HCT116 (cell line): ENCODE measurements at regions not wholly inside any gene's neighbourhood (a gene's known extent, or its start where the extent isn't known, plus 50 kb on each side); places are given as distances from the start of the nearest gene placed in this dataset.

ENCODE experiments used
- ATAC-seq: fragments of 200-7000 bp; cut with Tn5 transposase; 2 replicates; pipeline ENCODE4 v1.9.1; 2020; ENCODE audit warnings: mild to moderate bottlenecking, moderate library complexity
- BruUV-seq: library from RNA; stranded (reverse); fragments of 400-500 nt; replicated peaks from 2 replicates; lab custom pipeline; 2021; lab: Mats Ljungman, UMichigan
- CTCF ChIA-PET: fragments of 300-600 bp; sonication (Branson Sonifier 250); formaldehyde crosslinking; loops from one replicate; lab custom pipeline; 2021; ENCODE audit warnings: antibody characterized with exemption; lab: Charles Lee
- POLR2A ChIA-PET: fragments of 300-600, 350-600 bp; sonication (Branson Sonifier 250); formaldehyde crosslinking; loops from one replicate; lab custom pipeline; 2021; ENCODE audit warnings: antibody characterized with exemption; lab: Charles Lee
- RAD21 ChIA-PET, 2 experiments: fragments of 300-600 bp; sonication (Branson Sonifier 250); formaldehyde crosslinking; loops; one replicate each; lab custom pipeline; 2023; ENCODE audit warnings: low total read pairs in 2 of 2; ENCODE audit not compliant: uncharacterized antibody in 2 of 2, unreplicated experiment in 2 of 2, low non-redundant PET in 1 of 2; lab: Charles Lee
- DNase-seq: peaks from one replicate; pipeline ENCODE4 v3.0.0-alpha.2; 2010; ENCODE audit warnings: low read depth, low spot score
- H2AFZ ChIP-seq: fragments of 200-600 bp; shearing (Covaris generic), sonication (generic); 2 replicates; pipeline ENCODE4 v1.6.1; 2017; ENCODE audit warnings: low read depth, mixed run types, mixed read lengths, antibody characterized with exemption, low read length; ENCODE audit not compliant: poor library complexity, severe bottlenecking
- H3K27ac ChIP-seq: 2 replicates; pipeline ENCODE4 v1.5.1; 2012; ENCODE audit warnings: low read depth, low read length
- H3K27me3 ChIP-seq: fragments of 200-600 bp; sonication (generic); 2 replicates; pipeline ENCODE4 v1.6.1; 2016; ENCODE audit warnings: mixed run types, low read length, mixed read lengths; ENCODE audit not compliant: insufficient read depth
- H3K36me3 ChIP-seq, 2 experiments: fragments of 200-500 bp in 1 of 2; fragments of 200-600 bp in 1 of 2; sonication (Bioruptor generic) in 1 of 2; sonication (generic) in 1 of 2; 2 replicates each; pipeline versions ENCODE4 v1.5.1 to v1.6.1; 2014 to 2016; ENCODE audit warnings: low read length in 2 of 2, inconsistent platforms in 1 of 2, mixed read lengths in 1 of 2, mixed run types in 1 of 2; ENCODE audit not compliant: insufficient read depth in 2 of 2, control insufficient read depth in 1 of 2
- H3K4me1 ChIP-seq, 2 experiments: fragments of 200-600 bp in 1 of 2; sonication (generic) in 1 of 2; 2 replicates each; pipeline versions ENCODE4 v1.5.1 to v1.6.1; 2012 to 2017; ENCODE audit warnings: low read length in 2 of 2, inconsistent platforms in 1 of 2, mild to moderate bottlenecking in 1 of 2, mixed read lengths in 1 of 2, mixed run types in 1 of 2, moderate library complexity in 1 of 2; ENCODE audit not compliant: insufficient read depth in 2 of 2, control insufficient read depth in 1 of 2
- H3K4me2 ChIP-seq: fragments of 200-600 bp; sonication (generic); 2 replicates; pipeline ENCODE4 v1.6.1; 2017; ENCODE audit warnings: mixed run types, low read length, mixed read lengths
- H3K4me3 ChIP-seq, 2 experiments: fragments of 200-600 bp in 1 of 2; sonication (generic) in 1 of 2; replicated peaks in 1 of 2; 2 replicates each; pipeline ENCODE4 v1.5.1; 2011 to 2016; ENCODE audit warnings: low read length in 2 of 2, control low read depth in 1 of 2, low read depth in 1 of 2, mild to moderate bottlenecking in 1 of 2, mixed read lengths in 1 of 2, mixed run types in 1 of 2
- H3K79me2 ChIP-seq: fragments of 200-600 bp; sonication (generic); 2 replicates; pipeline ENCODE4 v1.6.1; 2017; ENCODE audit warnings: mild to moderate bottlenecking, mixed run types, low read length, moderate library complexity, mixed read lengths; ENCODE audit not compliant: insufficient read depth
- H3K9ac ChIP-seq: fragments of 200-600 bp; sonication (generic); 2 replicates; pipeline ENCODE4 v1.6.1; 2016; ENCODE audit warnings: low read length, mixed read lengths
- H3K9me2 ChIP-seq: fragments of 200-600 bp; sonication (generic), shearing (Covaris generic); 2 replicates; pipeline ENCODE4 v1.6.1; 2017; ENCODE audit warnings: mixed run types, mild to moderate bottlenecking, moderate library complexity; ENCODE audit not compliant: insufficient read depth
- H3K9me3 ChIP-seq, 2 experiments: fragments of 200-500 bp in 1 of 2; fragments of 200-600 bp in 1 of 2; sonication (Bioruptor generic) in 1 of 2; sonication (generic) in 1 of 2; 2 replicates each; pipeline ENCODE4 v1.6.1; 2014 to 2017; ENCODE audit warnings: low read length in 2 of 2, mixed read lengths in 2 of 2, inconsistent platforms in 1 of 2, low read depth in 1 of 2, mild to moderate bottlenecking in 1 of 2, mixed run types in 1 of 2, moderate library complexity in 1 of 2; ENCODE audit not compliant: control insufficient read depth in 1 of 2, insufficient read depth in 1 of 2
- H4K20me1 ChIP-seq: fragments of 200-600 bp; sonication (generic), shearing (Covaris generic); 2 replicates; pipeline ENCODE4 v1.6.1; 2017; ENCODE audit warnings: mixed run types, mild to moderate bottlenecking, moderate library complexity; ENCODE audit not compliant: insufficient read depth
- CBX3 ChIP-seq: IDR thresholded peaks from 2 replicates; pipeline ENCODE4 v1.6.1; 2012; ENCODE audit warnings: low read depth
- CEBPB ChIP-seq: IDR thresholded peaks from 2 replicates; pipeline ENCODE4 v1.6.1; 2012; ENCODE audit warnings: low read depth
- EGR1 ChIP-seq: IDR thresholded peaks from 2 replicates; pipeline ENCODE4 v1.6.1; 2012; ENCODE audit warnings: low read depth
- ELF1 ChIP-seq: IDR thresholded peaks from 2 replicates; pipeline ENCODE4 v1.6.1; 2012; ENCODE audit warnings: low read depth, borderline replicate concordance
- FOSL1 ChIP-seq: IDR thresholded peaks from 2 replicates; pipeline ENCODE4 v1.6.1; 2012; ENCODE audit warnings: low read depth
- JUND ChIP-seq: IDR thresholded peaks from 2 replicates; pipeline ENCODE4 v1.6.1; 2012
- MAX ChIP-seq: IDR thresholded peaks from 2 replicates; pipeline ENCODE4 v1.6.1; 2012
- POLR2AphosphoS5 ChIP-seq: IDR thresholded peaks from 2 replicates; pipeline ENCODE4 v1.6.1; 2011; ENCODE audit warnings: mild to moderate bottlenecking, low read depth, low read length, moderate library complexity
- SRF ChIP-seq: IDR thresholded peaks from 2 replicates; pipeline ENCODE4 v1.6.1; 2012; ENCODE audit warnings: low read depth
- TCF7L2 ChIP-seq: IDR thresholded peaks from 2 replicates; pipeline ENCODE4 v1.7.0; 2011; ENCODE audit warnings: borderline replicate concordance, inconsistent platforms; ENCODE audit not compliant: insufficient read depth, insufficient read length; ENCODE audit errors: extremely low read depth
- YY1 ChIP-seq: IDR thresholded peaks from 2 replicates; pipeline ENCODE4 v1.6.1; 2011; ENCODE audit warnings: low read length, low read depth, moderate library complexity, mild to moderate bottlenecking; ENCODE audit not compliant: insufficient replicate concordance; ENCODE audit errors: extremely low read depth
- intact Hi-C: fragments of 100-400 bp; cut with micrococcal nuclease; formaldehyde crosslinking; loops from 2 replicates; pipeline ENCODE4 v1.10.0; 2022
- TF ChIP-seq, protein P1 (sequence below): IDR thresholded peaks from 2 replicates; pipeline ENCODE4 v1.6.1; 2012
- TF ChIP-seq, protein P2 (sequence below), 3 experiments: fragments of 200-600 bp in 1 of 3; sonication (generic) in 1 of 3; IDR thresholded peaks in 2 of 3; conservative IDR thresholded peaks in 1 of 3; 2 replicates each; pipeline ENCODE4 v1.5.1; 2012 to 2017; ENCODE audit warnings: low read depth in 2 of 3, low read length in 2 of 3, antibody characterized with exemption in 1 of 3, borderline replicate concordance in 1 of 3, control low read depth in 1 of 3, mild to moderate bottlenecking in 1 of 3, mixed read lengths in 1 of 3, mixed run types in 1 of 3, moderate library complexity in 1 of 3; ENCODE audit not compliant: insufficient read depth in 1 of 3

DNA sequence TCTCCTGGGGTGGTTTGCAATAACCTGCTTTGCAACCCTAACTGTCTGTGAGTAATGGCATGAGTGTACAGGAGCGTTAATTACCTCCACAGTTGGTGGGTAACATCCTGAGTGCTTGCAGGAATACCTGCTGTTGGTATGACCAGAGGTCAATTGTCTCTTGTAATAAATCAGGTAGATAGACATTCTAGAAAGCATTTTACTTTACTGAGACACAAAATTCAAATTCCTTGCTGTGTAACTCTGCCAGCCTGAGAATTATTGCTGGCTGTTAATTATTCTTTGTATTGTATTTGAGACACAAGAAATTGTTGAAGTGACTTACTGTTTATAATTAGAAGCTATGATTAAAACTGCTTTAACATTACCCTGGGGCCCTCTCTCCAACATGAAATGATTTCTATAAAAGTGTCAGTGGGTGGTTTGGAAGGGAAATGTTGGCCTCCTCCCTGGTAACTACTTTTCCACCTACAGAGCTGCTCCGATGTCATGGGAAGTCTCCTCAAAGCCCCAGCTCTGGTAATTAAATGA, 150.8 kb upstream of the ADCY2 start:
- H3K36me3 ChIP-seq, result no peaks in the 10 kb centered on the region
- ATAC-seq, result no peak
- TF ChIP-seq CEBPB, result no peak
- no peak for TF ChIP-seq FOSL1
- TF ChIP-seq EGR1, result no peak
- TF ChIP-seq SRF, result no peak
- no peak for TF ChIP-seq POLR2AphosphoS5
- TF ChIP-seq, protein P1, sequence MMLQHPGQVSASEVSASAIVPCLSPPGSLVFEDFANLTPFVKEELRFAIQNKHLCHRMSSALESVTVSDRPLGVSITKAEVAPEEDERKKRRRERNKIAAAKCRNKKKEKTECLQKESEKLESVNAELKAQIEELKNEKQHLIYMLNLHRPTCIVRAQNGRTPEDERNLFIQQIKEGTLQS, result no peak
- TF ChIP-seq ELF1, result no peak
- TF ChIP-seq, protein P2, sequence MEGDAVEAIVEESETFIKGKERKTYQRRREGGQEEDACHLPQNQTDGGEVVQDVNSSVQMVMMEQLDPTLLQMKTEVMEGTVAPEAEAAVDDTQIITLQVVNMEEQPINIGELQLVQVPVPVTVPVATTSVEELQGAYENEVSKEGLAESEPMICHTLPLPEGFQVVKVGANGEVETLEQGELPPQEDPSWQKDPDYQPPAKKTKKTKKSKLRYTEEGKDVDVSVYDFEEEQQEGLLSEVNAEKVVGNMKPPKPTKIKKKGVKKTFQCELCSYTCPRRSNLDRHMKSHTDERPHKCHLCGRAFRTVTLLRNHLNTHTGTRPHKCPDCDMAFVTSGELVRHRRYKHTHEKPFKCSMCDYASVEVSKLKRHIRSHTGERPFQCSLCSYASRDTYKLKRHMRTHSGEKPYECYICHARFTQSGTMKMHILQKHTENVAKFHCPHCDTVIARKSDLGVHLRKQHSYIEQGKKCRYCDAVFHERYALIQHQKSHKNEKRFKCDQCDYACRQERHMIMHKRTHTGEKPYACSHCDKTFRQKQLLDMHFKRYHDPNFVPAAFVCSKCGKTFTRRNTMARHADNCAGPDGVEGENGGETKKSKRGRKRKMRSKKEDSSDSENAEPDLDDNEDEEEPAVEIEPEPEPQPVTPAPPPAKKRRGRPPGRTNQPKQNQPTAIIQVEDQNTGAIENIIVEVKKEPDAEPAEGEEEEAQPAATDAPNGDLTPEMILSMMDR (IDR thresholded peaks at IDR 0.05 in 2 of 3, conservative IDR thresholded peaks at IDR 0.05 in 1 of 3; ENCODE audit: borderline replicate concordance in 1 of 3, insufficient read depth in 1 of 3, low read depth in 2 of 3, low read length in 2 of 3), result no peak
- TF ChIP-seq, all 23 proteins: peak for 0
- Histone ChIP-seq H4K20me1 (no peaks in the 10 kb centered on the region), H3K9ac (no peak overlapping the region), H3K4me2 (no peak overlapping the region), H3K9me2 (no peaks in the 10 kb centered on the region), H3K9me3 (peaks cover 0 to 20% of the 10 kb centered on the region in 2 experiments; a peak in 2 of 4 replicates), H3K27ac (no peak overlapping the region), H3K79me2 (no peaks in the 10 kb centered on the region), H3K27me3 (no peaks in the 10 kb centered on the region), H3K4me1 (no peaks in the 10 kb centered on the region), H2AFZ (no peak overlapping the region), H3K4me3 (no peak overlapping the region)
- intact Hi-C loops, result no loop called here
- ChIA-PET RAD21 (no interaction called here), POLR2A (no interaction called here), CTCF (no interaction called here)
- BruUV-seq, result no TSS peak
- DNase-seq, result no peak

DNA sequence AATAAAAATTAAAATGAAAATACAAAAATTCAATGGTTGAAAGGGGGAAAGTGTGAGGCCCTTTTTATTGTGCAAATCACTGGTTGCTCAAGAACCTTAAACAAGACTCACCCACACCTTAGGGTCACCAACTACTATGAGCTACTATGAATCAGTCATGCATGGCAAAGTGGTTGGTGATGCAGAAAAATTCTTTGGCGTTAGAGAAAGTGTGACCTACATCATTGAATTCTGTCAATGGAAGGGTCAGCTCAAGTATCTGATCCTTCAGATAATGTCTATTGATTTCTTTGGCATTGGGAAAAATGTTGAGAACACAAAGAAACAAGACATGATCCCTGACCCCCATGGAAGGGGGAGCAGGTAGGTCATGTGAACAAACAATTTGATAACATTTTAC, 149.7 kb upstream of the ADCY2 start:
- Histone ChIP-seq H3K36me3 (no peaks in the 10 kb centered on the region), H3K4me2 (no peak overlapping the region), H3K9ac (no peak overlapping the region), H2AFZ (no peak overlapping the region), H3K9me3 (peaks cover 0 to 20% of the 10 kb centered on the region in 2 experiments; a peak in 2 of 4 replicates), H4K20me1 (no peaks in the 10 kb centered on the region), H3K27ac (no peak overlapping the region), H3K9me2 (no peaks in the 10 kb centered on the region), H3K27me3 (no peaks in the 10 kb centered on the region), H3K79me2 (no peaks in the 10 kb centered on the region), H3K4me1 (no peaks in the 10 kb centered on the region), H3K4me3 (no peak overlapping the region)
- DNase-seq (no peak), ATAC-seq (no peak)
- ChIA-PET POLR2A (no interaction called here), RAD21 (no interaction called here), CTCF (no interaction called here)
- TF ChIP-seq MAX (no peak), TCF7L2 (no peak), JUND (no peak), CEBPB (no peak), CBX3 (no peak), YY1 (no peak)
- intact Hi-C loops, result no loop called here
- BruUV-seq, result no TSS peak
